Neural cell (in vitro differentiated cells): ENCODE measurements at regions not wholly inside any gene's neighbourhood (a gene's known extent, or its start where the extent isn't known, plus 50 kb on each side); places are given as distances from the start of the nearest gene placed in this dataset.

Experiments used
- H2AFZ ChIP-seq: fragments of 200-600, 300-800 bp; sonication (generic), shearing (Covaris generic); 2 replicates; pipeline ENCODE4 v1.6.0; 2014; ENCODE audit warnings: low read depth, mild to moderate bottlenecking, antibody characterized with exemption, low read length, moderate library complexity
- H3F3A ChIP-seq: fragments of 200-600 bp; shearing (Covaris generic); 2 replicates; pipeline ENCODE4 v1.6.1; 2016; ENCODE audit warnings: mild to moderate bottlenecking, moderate library complexity, mixed read lengths, antibody characterized with exemption, low read length; ENCODE audit not compliant: insufficient read depth, poor library complexity, severe bottlenecking
- H3K27ac ChIP-seq: fragments of 200-600, 300-800 bp; sonication (generic), shearing (Covaris generic); 2 replicates; pipeline ENCODE4 v1.5.1; 2014; ENCODE audit warnings: mild to moderate bottlenecking, low read length, moderate library complexity
- H3K27me3 ChIP-seq: fragments of 300-800, 200-600 bp; sonication (generic), shearing (Covaris generic); 2 replicates; pipeline ENCODE4 v1.6.0; 2014; ENCODE audit warnings: mild to moderate bottlenecking, low read depth, low read length, moderate library complexity; ENCODE audit not compliant: insufficient read depth
- H3K36me3 ChIP-seq: fragments of 300-800, 200-600 bp; sonication (generic), shearing (Covaris generic); 2 replicates; pipeline ENCODE4 v1.5.1; 2014; ENCODE audit warnings: mild to moderate bottlenecking, antibody characterized with exemption, low read length, moderate library complexity; ENCODE audit not compliant: insufficient read depth
- H3K4me2 ChIP-seq: fragments of 300-800, 200-600 bp; sonication (generic), shearing (Covaris generic); 2 replicates; pipeline ENCODE4 v1.6.0; 2014; ENCODE audit warnings: mild to moderate bottlenecking, low read length
- H3K4me3 ChIP-seq: fragments of 300-800, 200-600 bp; sonication (generic), shearing (Covaris generic); 2 replicates; pipeline ENCODE4 v1.5.1; 2014; ENCODE audit warnings: mild to moderate bottlenecking, low read length, moderate library complexity
- H3K79me2 ChIP-seq: fragments of 200-600 bp; shearing (Covaris generic); replicated peaks from 2 replicates; pipeline ENCODE4 v1.6.0; 2014; ENCODE audit warnings: mild to moderate bottlenecking, low read length, moderate library complexity; ENCODE audit not compliant: insufficient read depth
- H3K9ac ChIP-seq: fragments of 300-800, 200-600 bp; sonication (generic), shearing (Covaris generic); 2 replicates; pipeline ENCODE4 v1.6.1; 2016; ENCODE audit warnings: mild to moderate bottlenecking, low read length, mixed read lengths
- H3K9me2 ChIP-seq: fragments of 200-600 bp; shearing (Covaris generic); 2 replicates; pipeline ENCODE4 v1.6.1; 2016; ENCODE audit warnings: mild to moderate bottlenecking, low read length, mixed read lengths; ENCODE audit not compliant: insufficient read depth
- H3K9me3 ChIP-seq: fragments of 200-600, 300-800 bp; sonication (generic), shearing (Covaris generic); 2 replicates; pipeline ENCODE4 v1.6.1; 2016; ENCODE audit warnings: mild to moderate bottlenecking, mixed run types, low read length, moderate library complexity, mixed read lengths
- H4K20me1 ChIP-seq: fragments of 200-600 bp; shearing (Covaris generic); 2 replicates; pipeline ENCODE4 v1.6.1; 2016; ENCODE audit warnings: mild to moderate bottlenecking, mixed run types; ENCODE audit not compliant: insufficient read depth
- CTCF ChIP-seq: fragments of 450-650 bp; IDR thresholded peaks from 2 replicates; pipeline ENCODE4 v1.5.1; 2014; ENCODE audit warnings: antibody characterized with exemption, mild to moderate bottlenecking, moderate library complexity; ENCODE audit not compliant: poor library complexity, severe bottlenecking
- EP300 ChIP-seq: fragments of 450-650 bp; conservative IDR thresholded peaks from 2 replicates; pipeline ENCODE4 v1.6.1; 2014; ENCODE audit warnings: antibody characterized with exemption, mild to moderate bottlenecking, moderate library complexity; ENCODE audit not compliant: poor library complexity, severe bottlenecking
- EZH2 ChIP-seq: fragments of 200-600, 300-800 bp; shearing (Covaris generic), sonication (generic); IDR thresholded peaks from 2 replicates; pipeline ENCODE4 v1.6.1; 2014; ENCODE audit warnings: antibody characterized with exemption, low read length, borderline replicate concordance, mild to moderate bottlenecking; ENCODE audit not compliant: insufficient read depth, poor library complexity, severe bottlenecking
- MXI1 ChIP-seq: fragments of 450-650 bp; conservative IDR thresholded peaks from 2 replicates; pipeline ENCODE4 v1.6.1; 2014; ENCODE audit warnings: antibody characterized with exemption, mild to moderate bottlenecking; ENCODE audit not compliant: poor library complexity, severe bottlenecking
- POLR2AphosphoS5 ChIP-seq: IDR thresholded peaks from 2 replicates; pipeline ENCODE4 v1.6.1; 2012
- RAD21 ChIP-seq: fragments of 450-650 bp; conservative IDR thresholded peaks from 2 replicates; pipeline ENCODE4 v1.6.1; 2014; ENCODE audit warnings: antibody characterized with exemption, mild to moderate bottlenecking, moderate library complexity
- REST ChIP-seq: IDR thresholded peaks from 2 replicates; pipeline ENCODE4 v1.6.1; 2012; ENCODE audit warnings: borderline replicate concordance
- SMC3 ChIP-seq: fragments of 450-650 bp; conservative IDR thresholded peaks from 2 replicates; pipeline ENCODE4 v1.6.1; 2014; ENCODE audit warnings: antibody characterized with exemption, mild to moderate bottlenecking, moderate library complexity; ENCODE audit not compliant: poor library complexity
- TAF1 ChIP-seq: IDR thresholded peaks from 2 replicates; pipeline ENCODE4 v1.6.1; 2012; ENCODE audit warnings: low read depth

- no peaks in the 10 kb centered on the region for H3K36me3 ChIP-seq
- no peaks in the 10 kb centered on the region for H4K20me1 ChIP-seq
- peak overlapping the region; percentile 69 for H3K9ac ChIP-seq
- peaks cover 5% of the 10 kb centered on the region for H3F3A ChIP-seq
- H3K4me2 ChIP-seq = peak overlapping the region; percentile 68
- no peaks in the 10 kb centered on the region for H3K9me3 ChIP-seq
- no peaks in the 10 kb centered on the region for H3K27me3 ChIP-seq
- no peaks in the 10 kb centered on the region for H3K79me2 ChIP-seq
- TF ChIP-seq EP300 = no peak
- no peak for TF ChIP-seq TAF1
- no peaks in the 10 kb centered on the region for H3K9me2 ChIP-seq
- H2AFZ ChIP-seq = no peak overlapping the region
- peak overlapping the region; percentile 53 for H3K4me3 ChIP-seq
- peak overlapping the region; percentile 95 for H3K27ac ChIP-seq
Observed at GRCh38 chr13:74288361-74288911, 154.2 kb upstream of the KLF12 start.

- peak overlapping the region; percentile 68 for H3K4me2 ChIP-seq
- TF ChIP-seq POLR2AphosphoS5 (peak; percentile 14), RAD21 (no peak), EP300 (peak; percentile 26)
- peak overlapping the region; percentile 95 for H3K27ac ChIP-seq
- H3K9me3 ChIP-seq = no peaks in the 10 kb centered on the region
- H3F3A ChIP-seq = peaks cover 5% of the 10 kb centered on the region
- peak overlapping the region; percentile 53 for H3K4me3 ChIP-seq
- H3K27me3 ChIP-seq = no peaks in the 10 kb centered on the region
- no peaks in the 10 kb centered on the region for H3K79me2 ChIP-seq
- H2AFZ ChIP-seq = no peak overlapping the region
- H3K36me3 ChIP-seq = no peaks in the 10 kb centered on the region
- no peaks in the 10 kb centered on the region for H3K9me2 ChIP-seq
- no peaks in the 10 kb centered on the region for H4K20me1 ChIP-seq
- peak overlapping the region; percentile 69 for H3K9ac ChIP-seq
Observed at GRCh38 chr13:74287724-74288169, 153.5 kb upstream of the KLF12 start.

- Histone ChIP-seq H3K27ac (no peak overlapping the region), H3K79me2 (no peaks in the 10 kb centered on the region), H4K20me1 (no peaks in the 10 kb centered on the region), H3K9me2 (no peaks in the 10 kb centered on the region), H3K4me2 (no peak overlapping the region), H3K36me3 (no peaks in the 10 kb centered on the region), H3K4me3 (no peak overlapping the region), H3K9ac (no peak overlapping the region), H3K9me3 (no peaks in the 10 kb centered on the region), H2AFZ (no peak overlapping the region), H3K27me3 (no peaks in the 10 kb centered on the region), H3F3A (no peaks in the 10 kb centered on the region)
- TF ChIP-seq MXI1 = no peak
- no peak for TF ChIP-seq POLR2AphosphoS5
Observed at GRCh38 chr13:74280795-74281490, 146.7 kb upstream of the KLF12 start.

- Histone ChIP-seq H3K79me2 (no peaks in the 10 kb centered on the region), H3K27ac (no peak overlapping the region), H2AFZ (no peak overlapping the region), H3K4me3 (no peak overlapping the region), H3K4me2 (no peak overlapping the region), H3K9me3 (no peaks in the 10 kb centered on the region), H4K20me1 (no peaks in the 10 kb centered on the region), H3F3A (no peaks in the 10 kb centered on the region), H3K36me3 (no peaks in the 10 kb centered on the region), H3K27me3 (no peaks in the 10 kb centered on the region), H3K9ac (no peak overlapping the region), H3K9me2 (no peaks in the 10 kb centered on the region)
- no peak for TF ChIP-seq SMC3
- no peak for TF ChIP-seq CTCF
- no peak for TF ChIP-seq EZH2
- TF ChIP-seq MXI1 = no peak
- no peak for TF ChIP-seq POLR2AphosphoS5
- TF ChIP-seq REST = no peak
- TF ChIP-seq TAF1 = no peak
- TF ChIP-seq EP300 = no peak
Observed at GRCh38 chr13:74280093-74280794, 146.0 kb upstream of the KLF12 start.
